HCT116 (cell line): ENCODE measurements at regions not wholly inside any gene's neighbourhood (a gene's known extent, or its start where the extent isn't known, plus 50 kb on each side); places are given as distances from the start of the nearest gene placed in this dataset.

Experiments used
- CEBPB ChIP-seq: IDR thresholded peaks from 2 replicates; pipeline ENCODE4 v1.6.1; 2012; ENCODE audit warnings: low read depth
- ELF1 ChIP-seq: IDR thresholded peaks from 2 replicates; pipeline ENCODE4 v1.6.1; 2012; ENCODE audit warnings: low read depth, borderline replicate concordance
- EZH2phosphoT487 ChIP-seq: fragments of 200-600 bp; IDR thresholded peaks from 2 replicates; pipeline ENCODE4 v1.6.1; 2018; ENCODE audit warnings: antibody characterized with exemption, borderline replicate concordance
- MAX ChIP-seq: IDR thresholded peaks from 2 replicates; pipeline ENCODE4 v1.6.1; 2012
- POLR2A ChIP-seq: IDR thresholded peaks from 2 replicates; pipeline ENCODE4 v1.7.0; 2011; ENCODE audit warnings: borderline replicate concordance; ENCODE audit not compliant: insufficient read depth, insufficient read length; ENCODE audit errors: extremely low read depth
- POLR2AphosphoS5 ChIP-seq: IDR thresholded peaks from 2 replicates; pipeline ENCODE4 v1.6.1; 2011; ENCODE audit warnings: mild to moderate bottlenecking, low read depth, low read length, moderate library complexity
- REST ChIP-seq: IDR thresholded peaks from 2 replicates; pipeline ENCODE4 v1.6.1; 2012; ENCODE audit warnings: low read depth
- SIN3A ChIP-seq: IDR thresholded peaks from 2 replicates; pipeline ENCODE4 v1.6.1; 2012; ENCODE audit warnings: low read depth
- SP1 ChIP-seq: IDR thresholded peaks from 2 replicates; pipeline ENCODE4 v1.6.1; 2012; ENCODE audit warnings: low read depth
- ZNF274 ChIP-seq: fragments of 200-500 bp; sonication (Bioruptor generic); IDR thresholded peaks from 2 replicates; pipeline ENCODE4 v1.6.1; 2014; ENCODE audit warnings: mild to moderate bottlenecking, low read depth, low read length, inconsistent platforms
- TF ChIP-seq, protein P1 (sequence below), 3 experiments: fragments of 200-600 bp in 1 of 3; sonication (generic) in 1 of 3; IDR thresholded peaks in 2 of 3; conservative IDR thresholded peaks in 1 of 3; 2 replicates each; pipeline ENCODE4 v1.5.1; 2012 to 2017; ENCODE audit warnings: low read depth in 2 of 3, low read length in 2 of 3, antibody characterized with exemption in 1 of 3, borderline replicate concordance in 1 of 3, control low read depth in 1 of 3, mild to moderate bottlenecking in 1 of 3, mixed read lengths in 1 of 3, mixed run types in 1 of 3, moderate library complexity in 1 of 3; ENCODE audit not compliant: insufficient read depth in 1 of 3

DNA sequence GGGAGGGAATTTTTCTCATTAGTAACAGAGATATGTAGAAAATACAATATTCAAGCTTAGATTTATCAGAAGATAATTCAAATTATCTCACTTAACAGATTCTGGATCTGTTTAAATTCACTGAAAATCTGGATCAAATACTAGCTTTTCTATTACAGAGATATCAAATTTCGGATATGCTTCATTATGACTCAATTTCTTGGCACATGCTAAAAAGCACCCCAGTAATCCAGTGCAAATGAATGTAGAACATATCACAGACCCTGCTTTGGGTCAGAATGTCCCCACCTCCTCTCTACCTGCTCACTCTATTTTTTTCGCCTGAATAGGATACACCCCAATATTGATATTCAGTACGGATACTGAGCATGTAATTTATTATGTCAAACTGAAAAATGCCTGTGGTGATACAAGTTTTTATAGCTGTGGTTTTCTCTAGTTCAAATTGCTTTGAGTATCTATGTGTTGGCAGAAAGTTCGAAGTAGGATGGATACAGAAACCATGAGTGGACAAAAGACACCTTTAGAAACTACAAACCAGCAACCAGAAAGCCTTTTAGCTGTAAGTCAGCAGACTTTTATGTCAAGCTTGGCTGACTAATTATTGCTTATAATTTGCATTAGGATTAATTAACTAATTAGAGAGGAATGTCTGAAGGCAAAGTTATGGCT is 290.0 kb downstream of the TFAP2B start:
- TF ChIP-seq, protein P1, sequence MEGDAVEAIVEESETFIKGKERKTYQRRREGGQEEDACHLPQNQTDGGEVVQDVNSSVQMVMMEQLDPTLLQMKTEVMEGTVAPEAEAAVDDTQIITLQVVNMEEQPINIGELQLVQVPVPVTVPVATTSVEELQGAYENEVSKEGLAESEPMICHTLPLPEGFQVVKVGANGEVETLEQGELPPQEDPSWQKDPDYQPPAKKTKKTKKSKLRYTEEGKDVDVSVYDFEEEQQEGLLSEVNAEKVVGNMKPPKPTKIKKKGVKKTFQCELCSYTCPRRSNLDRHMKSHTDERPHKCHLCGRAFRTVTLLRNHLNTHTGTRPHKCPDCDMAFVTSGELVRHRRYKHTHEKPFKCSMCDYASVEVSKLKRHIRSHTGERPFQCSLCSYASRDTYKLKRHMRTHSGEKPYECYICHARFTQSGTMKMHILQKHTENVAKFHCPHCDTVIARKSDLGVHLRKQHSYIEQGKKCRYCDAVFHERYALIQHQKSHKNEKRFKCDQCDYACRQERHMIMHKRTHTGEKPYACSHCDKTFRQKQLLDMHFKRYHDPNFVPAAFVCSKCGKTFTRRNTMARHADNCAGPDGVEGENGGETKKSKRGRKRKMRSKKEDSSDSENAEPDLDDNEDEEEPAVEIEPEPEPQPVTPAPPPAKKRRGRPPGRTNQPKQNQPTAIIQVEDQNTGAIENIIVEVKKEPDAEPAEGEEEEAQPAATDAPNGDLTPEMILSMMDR (IDR thresholded peaks at IDR 0.05 in 2 of 3, conservative IDR thresholded peaks at IDR 0.05 in 1 of 3; ENCODE audit: borderline replicate concordance in 1 of 3, insufficient read depth in 1 of 3, low read depth in 2 of 3, low read length in 2 of 3), result no peak
- TF ChIP-seq SIN3A (no peak), POLR2A (no peak), EZH2phosphoT487 (no peak), SP1 (no peak), REST (no peak), POLR2AphosphoS5 (no peak), CEBPB (no peak), MAX (no peak), ZNF274 (no peak), ELF1 (no peak)
